HCT116 (cell line): ENCODE measurements at regions not wholly inside any gene's neighbourhood (a gene's known extent, or its start where the extent isn't known, plus 50 kb on each side); places are given as distances from the start of the nearest gene placed in this dataset.

Source experiments
- ATAC-seq: fragments of 200-7000 bp; cut with Tn5 transposase; 2 replicates; pipeline ENCODE4 v1.9.1; 2020; ENCODE audit warnings: mild to moderate bottlenecking, moderate library complexity
- BruUV-seq: library from RNA; stranded (reverse); fragments of 400-500 nt; replicated peaks from 2 replicates; lab custom pipeline; 2021; lab: Mats Ljungman, UMichigan
- CTCF ChIA-PET: fragments of 300-600 bp; sonication (Branson Sonifier 250); formaldehyde crosslinking; loops from one replicate; lab custom pipeline; 2021; ENCODE audit warnings: antibody characterized with exemption; lab: Charles Lee
- POLR2A ChIA-PET: fragments of 300-600, 350-600 bp; sonication (Branson Sonifier 250); formaldehyde crosslinking; loops from one replicate; lab custom pipeline; 2021; ENCODE audit warnings: antibody characterized with exemption; lab: Charles Lee
- RAD21 ChIA-PET, 2 experiments: fragments of 300-600 bp; sonication (Branson Sonifier 250); formaldehyde crosslinking; loops; one replicate each; lab custom pipeline; 2023; ENCODE audit warnings: low total read pairs in 2 of 2; ENCODE audit not compliant: uncharacterized antibody in 2 of 2, unreplicated experiment in 2 of 2, low non-redundant PET in 1 of 2; lab: Charles Lee
- DNase-seq: peaks from one replicate; pipeline ENCODE4 v3.0.0-alpha.2; 2010; ENCODE audit warnings: low read depth, low spot score
- H2AFZ ChIP-seq: fragments of 200-600 bp; shearing (Covaris generic), sonication (generic); 2 replicates; pipeline ENCODE4 v1.6.1; 2017; ENCODE audit warnings: low read depth, mixed run types, mixed read lengths, antibody characterized with exemption, low read length; ENCODE audit not compliant: poor library complexity, severe bottlenecking
- H3K27ac ChIP-seq: 2 replicates; pipeline ENCODE4 v1.5.1; 2012; ENCODE audit warnings: low read depth, low read length
- H3K27me3 ChIP-seq: fragments of 200-600 bp; sonication (generic); 2 replicates; pipeline ENCODE4 v1.6.1; 2016; ENCODE audit warnings: mixed run types, low read length, mixed read lengths; ENCODE audit not compliant: insufficient read depth
- H3K36me3 ChIP-seq, 2 experiments: fragments of 200-500 bp in 1 of 2; fragments of 200-600 bp in 1 of 2; sonication (Bioruptor generic) in 1 of 2; sonication (generic) in 1 of 2; 2 replicates each; pipeline versions ENCODE4 v1.5.1 to v1.6.1; 2014 to 2016; ENCODE audit warnings: low read length in 2 of 2, inconsistent platforms in 1 of 2, mixed read lengths in 1 of 2, mixed run types in 1 of 2; ENCODE audit not compliant: insufficient read depth in 2 of 2, control insufficient read depth in 1 of 2
- H3K4me1 ChIP-seq, 2 experiments: fragments of 200-600 bp in 1 of 2; sonication (generic) in 1 of 2; 2 replicates each; pipeline versions ENCODE4 v1.5.1 to v1.6.1; 2012 to 2017; ENCODE audit warnings: low read length in 2 of 2, inconsistent platforms in 1 of 2, mild to moderate bottlenecking in 1 of 2, mixed read lengths in 1 of 2, mixed run types in 1 of 2, moderate library complexity in 1 of 2; ENCODE audit not compliant: insufficient read depth in 2 of 2, control insufficient read depth in 1 of 2
- H3K4me2 ChIP-seq: fragments of 200-600 bp; sonication (generic); 2 replicates; pipeline ENCODE4 v1.6.1; 2017; ENCODE audit warnings: mixed run types, low read length, mixed read lengths
- H3K4me3 ChIP-seq, 2 experiments: fragments of 200-600 bp in 1 of 2; sonication (generic) in 1 of 2; replicated peaks in 1 of 2; 2 replicates each; pipeline ENCODE4 v1.5.1; 2011 to 2016; ENCODE audit warnings: low read length in 2 of 2, control low read depth in 1 of 2, low read depth in 1 of 2, mild to moderate bottlenecking in 1 of 2, mixed read lengths in 1 of 2, mixed run types in 1 of 2
- H3K79me2 ChIP-seq: fragments of 200-600 bp; sonication (generic); 2 replicates; pipeline ENCODE4 v1.6.1; 2017; ENCODE audit warnings: mild to moderate bottlenecking, mixed run types, low read length, moderate library complexity, mixed read lengths; ENCODE audit not compliant: insufficient read depth
- H3K9ac ChIP-seq: fragments of 200-600 bp; sonication (generic); 2 replicates; pipeline ENCODE4 v1.6.1; 2016; ENCODE audit warnings: low read length, mixed read lengths
- H3K9me2 ChIP-seq: fragments of 200-600 bp; sonication (generic), shearing (Covaris generic); 2 replicates; pipeline ENCODE4 v1.6.1; 2017; ENCODE audit warnings: mixed run types, mild to moderate bottlenecking, moderate library complexity; ENCODE audit not compliant: insufficient read depth
- H3K9me3 ChIP-seq, 2 experiments: fragments of 200-500 bp in 1 of 2; fragments of 200-600 bp in 1 of 2; sonication (Bioruptor generic) in 1 of 2; sonication (generic) in 1 of 2; 2 replicates each; pipeline ENCODE4 v1.6.1; 2014 to 2017; ENCODE audit warnings: low read length in 2 of 2, mixed read lengths in 2 of 2, inconsistent platforms in 1 of 2, low read depth in 1 of 2, mild to moderate bottlenecking in 1 of 2, mixed run types in 1 of 2, moderate library complexity in 1 of 2; ENCODE audit not compliant: control insufficient read depth in 1 of 2, insufficient read depth in 1 of 2
- H4K20me1 ChIP-seq: fragments of 200-600 bp; sonication (generic), shearing (Covaris generic); 2 replicates; pipeline ENCODE4 v1.6.1; 2017; ENCODE audit warnings: mixed run types, mild to moderate bottlenecking, moderate library complexity; ENCODE audit not compliant: insufficient read depth
- CEBPB ChIP-seq: IDR thresholded peaks from 2 replicates; pipeline ENCODE4 v1.6.1; 2012; ENCODE audit warnings: low read depth
- ELF1 ChIP-seq: IDR thresholded peaks from 2 replicates; pipeline ENCODE4 v1.6.1; 2012; ENCODE audit warnings: low read depth, borderline replicate concordance
- FOSL1 ChIP-seq: IDR thresholded peaks from 2 replicates; pipeline ENCODE4 v1.6.1; 2012; ENCODE audit warnings: low read depth
- MAX ChIP-seq: IDR thresholded peaks from 2 replicates; pipeline ENCODE4 v1.6.1; 2012
- POLR2A ChIP-seq: IDR thresholded peaks from 2 replicates; pipeline ENCODE4 v1.7.0; 2011; ENCODE audit warnings: borderline replicate concordance; ENCODE audit not compliant: insufficient read depth, insufficient read length; ENCODE audit errors: extremely low read depth
- POLR2AphosphoS5 ChIP-seq: IDR thresholded peaks from 2 replicates; pipeline ENCODE4 v1.6.1; 2011; ENCODE audit warnings: mild to moderate bottlenecking, low read depth, low read length, moderate library complexity
- SIN3A ChIP-seq: IDR thresholded peaks from 2 replicates; pipeline ENCODE4 v1.6.1; 2012; ENCODE audit warnings: low read depth
- SP1 ChIP-seq: IDR thresholded peaks from 2 replicates; pipeline ENCODE4 v1.6.1; 2012; ENCODE audit warnings: low read depth
- TCF7L2 ChIP-seq: IDR thresholded peaks from 2 replicates; pipeline ENCODE4 v1.7.0; 2011; ENCODE audit warnings: borderline replicate concordance, inconsistent platforms; ENCODE audit not compliant: insufficient read depth, insufficient read length; ENCODE audit errors: extremely low read depth
- ZBTB33 ChIP-seq: IDR thresholded peaks from 2 replicates; pipeline ENCODE4 v1.6.1; 2011; ENCODE audit warnings: mild to moderate bottlenecking, low read length, moderate library complexity; ENCODE audit not compliant: insufficient replicate concordance; ENCODE audit errors: extremely low read depth
- ZFX ChIP-seq: fragments of 450-650 bp; IDR thresholded peaks from 2 replicates; pipeline ENCODE4 v1.6.1; 2017
- intact Hi-C: fragments of 100-400 bp; cut with micrococcal nuclease; formaldehyde crosslinking; loops from 2 replicates; pipeline ENCODE4 v1.10.0; 2022

- CTCF ChIA-PET = no interaction called here
- Histone ChIP-seq H3K4me1 (no peaks in the 10 kb centered on the region), H3K9me3 (no peaks in the 10 kb centered on the region; a peak in 1 of 4 replicates), H4K20me1 (no peaks in the 10 kb centered on the region), H2AFZ (no peak overlapping the region), H3K9ac (no peak overlapping the region), H3K36me3 (no peaks in the 10 kb centered on the region)
- DNase-seq = no peak
- TF ChIP-seq FOSL1 (no peak), ZBTB33 (no peak)
- TF ChIP-seq, all 23 proteins: peak for 0
- H3K9me2 ChIP-seq = no peaks in the 10 kb centered on the region
- intact Hi-C loops = no loop called here
- ATAC-seq = no peak
- H3K4me3 ChIP-seq = no peak overlapping the region
- H3K27me3 ChIP-seq = no peaks in the 10 kb centered on the region
- no peaks in the 10 kb centered on the region for H3K79me2 ChIP-seq
- H3K4me2 ChIP-seq = no peak overlapping the region
- ChIA-PET RAD21 (no interaction called here), POLR2A (no interaction called here)
- no TSS peak for BruUV-seq
- no peak overlapping the region for H3K27ac ChIP-seq
These were observed 85.6 kb upstream of the NEO1 start for GRCh38 chr15:72966641-72967040.

- Histone ChIP-seq H3K9me3 (no peaks in the 10 kb centered on the region; a peak in 1 of 4 replicates), H4K20me1 (no peaks in the 10 kb centered on the region), H3K4me2 (no peak overlapping the region), H3K27me3 (no peaks in the 10 kb centered on the region), H3K79me2 (no peaks in the 10 kb centered on the region), H3K27ac (no peak overlapping the region), H3K4me1 (no peaks in the 10 kb centered on the region), H3K4me3 (no peak overlapping the region), H3K9me2 (no peaks in the 10 kb centered on the region), H2AFZ (no peak overlapping the region), H3K9ac (no peak overlapping the region), H3K36me3 (no peaks in the 10 kb centered on the region)
- no peak for TF ChIP-seq SP1
- no peak for TF ChIP-seq ZFX
- no peak for TF ChIP-seq MAX
- no peak for TF ChIP-seq CEBPB
- TF ChIP-seq TCF7L2 = no peak
- no peak for TF ChIP-seq POLR2AphosphoS5
- TF ChIP-seq ELF1 = no peak
- no peak for TF ChIP-seq POLR2A
- no peak for TF ChIP-seq SIN3A
- RAD21 ChIA-PET = no interaction called here
- POLR2A ChIA-PET = no interaction called here
- intact Hi-C loops = no loop called here
- CTCF ChIA-PET = no interaction called here
- no TSS peak for BruUV-seq
- DNase-seq = no peak
- no peak for ATAC-seq
These were observed 86.6 kb upstream of the NEO1 start for GRCh38 chr15:72965671-72966070.
